GM21737 (cell line): ENCODE measurements at regions not wholly inside any gene's neighbourhood (a gene's known extent, or its start where the extent isn't known, plus 50 kb on each side); places are given as distances from the start of the nearest gene placed in this dataset.

ENCODE experiments used
- ATAC-seq: cut with Tn5 transposase; IDR thresholded peaks from one replicate; pipeline ENCODE4 v1.9.1; 2021; ENCODE audit warnings: mild to moderate bottlenecking, moderate library complexity; ENCODE audit not compliant: unreplicated experiment

- no peak for ATAC-seq
Measured at GRCh38 chr5:106172681-106173532, 1497.8 kb downstream of the EFNA5 start.

- ATAC-seq = no peak
Measured at GRCh38 chr5:106171708-106172107, 1499.0 kb downstream of the EFNA5 start.

- no peak for ATAC-seq
Measured at GRCh38 chr5:106171132-106171531, 1499.6 kb downstream of the EFNA5 start.

GRCh38 chr5:106167766-106168165 is 1503.0 kb downstream of the EFNA5 start:
- ATAC-seq = no peak

- no peak for ATAC-seq
Measured at GRCh38 chr5:106163233-106163632, 1507.5 kb downstream of the EFNA5 start.

- ATAC-seq = no peak
Measured at GRCh38 chr5:106159616-106160015, 1511.1 kb downstream of the EFNA5 start.

GRCh38 chr5:106154280-106154716 is 1516.4 kb downstream of the EFNA5 start:
- ATAC-seq = no peak

GRCh38 chr5:106152569-106152968 is 1518.2 kb downstream of the EFNA5 start:
- no peak for ATAC-seq

- ATAC-seq = no peak
Measured at GRCh38 chr5:106142116-106142515, 1528.6 kb downstream of the EFNA5 start.

- ATAC-seq = no peak
Measured at GRCh38 chr5:106140101-106140500, 1530.6 kb downstream of the EFNA5 start.

GRCh38 chr5:106136061-106136460 is 1534.7 kb downstream of the EFNA5 start:
- ATAC-seq = no peak

GRCh38 chr5:106135473-106135872 is 1535.3 kb downstream of the EFNA5 start:
- ATAC-seq = no peak

GRCh38 chr5:106134549-106134948 is 1536.2 kb downstream of the EFNA5 start:
- ATAC-seq = no peak

- ATAC-seq = peak; percentile 75
Measured at GRCh38 chr5:106127985-106128384, 1542.8 kb downstream of the EFNA5 start.

GRCh38 chr5:106127341-106127781 is 1543.4 kb downstream of the EFNA5 start:
- no peak for ATAC-seq

GRCh38 chr5:106121972-106122605 is 1548.6 kb downstream of the EFNA5 start:
- peak; percentile 64 for ATAC-seq

GRCh38 chr5:106116682-106117081 is 1554.1 kb downstream of the EFNA5 start:
- no peak for ATAC-seq

GRCh38 chr5:106113922-106114321 is 1556.8 kb downstream of the EFNA5 start:
- ATAC-seq = no peak

GRCh38 chr5:106106384-106106783 is 1564.4 kb downstream of the EFNA5 start:
- no peak for ATAC-seq

- no peak for ATAC-seq
Measured at GRCh38 chr5:106097340-106097739, 1573.4 kb downstream of the EFNA5 start.

- ATAC-seq = no peak
Measured at GRCh38 chr5:106094839-106095238, 1575.9 kb downstream of the EFNA5 start.

GRCh38 chr5:106094204-106094607 is 1576.5 kb downstream of the EFNA5 start:
- ATAC-seq = no peak
